ENCODE measurements at regions not wholly inside any gene's neighbourhood (a gene's known extent, or its start where the extent isn't known, plus 50 kb on each side); places are given as distances from the start of the nearest gene placed in this dataset.
A peak's percentile ranks its signal among the peaks of the same experiment; 100 is the strongest.

- no peaks in the 10 kb centered on the region for H3K36me3 ChIP-seq (ENCODE audit: insufficient read depth)
- Mint-ChIP-seq H3K27me3 (ENCODE audit: insufficient read depth, low read depth, poor library complexity) (no peaks in the 10 kb centered on the region), H3K36me3 (ENCODE audit: low read depth) (no peaks in the 10 kb centered on the region), H3K4me1 (no peaks in the 10 kb centered on the region; the same call in 2 of the 3 replicates), H3K27ac (no peak overlapping the region), H3K4me3 (no peak overlapping the region), H3K9me3 (no peaks in the 10 kb centered on the region)
- no peak overlapping the region for H3K27ac ChIP-seq (ENCODE audit: low read depth)
- peaks cover 6% of the 10 kb centered on the region; the same call in 1 of the 2 replicates for H3K4me1 ChIP-seq (ENCODE audit: insufficient read depth)
- H3K4me2 ChIP-seq = no peak overlapping the region
- H4K20me1 ChIP-seq (replicated peaks; ENCODE audit: insufficient read depth) = no peaks in the 10 kb centered on the region
- ATAC-seq (no peak), DNase-seq (ENCODE audit: low spot score) (no peak)
- H3K79me2 ChIP-seq (replicated peaks; ENCODE audit: insufficient read depth) = no peaks in the 10 kb centered on the region
- peaks cover 10% of the 10 kb centered on the region; the same call in 1 of the 2 replicates for H3K9me2 ChIP-seq (ENCODE audit: insufficient read depth)
- no peak overlapping the region for H3K4me3 ChIP-seq
- no peaks in the 10 kb centered on the region for H3F3A ChIP-seq (replicated peaks; ENCODE audit: low read depth)
- H2AFZ ChIP-seq = peak overlapping the region; percentile 15; the same call in 1 of the 2 replicates
- H3K27me3 ChIP-seq (ENCODE audit: insufficient read depth) = no peaks in the 10 kb centered on the region
- TF ChIP-seq REST (IDR thresholded peaks at IDR 0.05; ENCODE audit: unreplicated experiment) (no peak), ZNF462 (CRISPR knock-in tag; IDR thresholded peaks at IDR 0.05) (no peak), STAT1 (IDR thresholded peaks at IDR 0.05; ENCODE audit: unreplicated experiment) (no peak), EZH2phosphoT487 (IDR thresholded peaks at IDR 0.05; ENCODE audit: unreplicated experiment) (no peak), JUNB (IDR thresholded peaks at IDR 0.05; ENCODE audit: unreplicated experiment) (no peak), CTCF (conservative IDR thresholded peaks at IDR 0.05; ENCODE audit: low read depth in 2 of 2) (no peak), ETS1 (IDR thresholded peaks at IDR 0.05) (no peak), ZNF331 (CRISPR knock-in tag; IDR thresholded peaks at IDR 0.05; ENCODE audit: low read depth) (no peak), NANOG (IDR thresholded peaks at IDR 0.05; ENCODE audit: borderline replicate concordance) (no peak), ZNF114 (CRISPR knock-in tag; IDR thresholded peaks at IDR 0.05) (no peak), EZH2 (IDR thresholded peaks at IDR 0.05; ENCODE audit: low read depth, unreplicated experiment) (no peak), CREB1 (CRISPR knock-in tag; IDR thresholded peaks at IDR 0.05; ENCODE audit: low read depth) (no peak), POLR2AphosphoS5 (IDR thresholded peaks at IDR 0.05; ENCODE audit: low read depth) (no peak)
Measured at GRCh38 chr2:150688016-150688415, 200.5 kb upstream of the RND3 start.

Measured in GM23338 (cell line).